ENCODE measurements at regions not wholly inside any gene's neighbourhood (a gene's known extent, or its start where the extent isn't known, plus 50 kb on each side); places are given as distances from the start of the nearest gene placed in this dataset.

DNA sequence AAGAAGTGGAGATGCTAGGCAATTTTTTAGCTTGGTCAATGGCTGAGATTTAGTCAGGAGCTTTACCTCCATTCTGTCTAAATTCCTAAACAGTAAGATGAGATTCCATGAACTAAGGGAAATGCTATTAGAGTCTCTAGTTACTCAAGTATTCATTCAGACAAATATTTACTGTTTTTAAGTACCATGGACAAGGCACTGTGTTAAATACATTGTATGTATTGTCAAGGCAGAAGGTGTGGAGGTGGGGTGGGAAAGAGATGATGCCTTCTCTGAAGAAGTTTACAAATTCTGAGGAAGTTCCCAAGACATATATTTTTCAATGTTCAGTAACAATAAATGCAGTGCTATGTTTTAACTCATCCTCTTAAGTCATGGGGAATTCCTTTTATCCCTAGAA is 459.9 kb upstream of the NMUR2 start:
- intact Hi-C loops (cut with DNase I), result no loop called here
- H3K36me3 ChIP-seq, result no peaks in the 10 kb centered on the region
- no peaks in the 10 kb centered on the region for H3K27me3 ChIP-seq
- no peaks in the 10 kb centered on the region for H3K4me1 ChIP-seq
- TF ChIP-seq, protein P1, sequence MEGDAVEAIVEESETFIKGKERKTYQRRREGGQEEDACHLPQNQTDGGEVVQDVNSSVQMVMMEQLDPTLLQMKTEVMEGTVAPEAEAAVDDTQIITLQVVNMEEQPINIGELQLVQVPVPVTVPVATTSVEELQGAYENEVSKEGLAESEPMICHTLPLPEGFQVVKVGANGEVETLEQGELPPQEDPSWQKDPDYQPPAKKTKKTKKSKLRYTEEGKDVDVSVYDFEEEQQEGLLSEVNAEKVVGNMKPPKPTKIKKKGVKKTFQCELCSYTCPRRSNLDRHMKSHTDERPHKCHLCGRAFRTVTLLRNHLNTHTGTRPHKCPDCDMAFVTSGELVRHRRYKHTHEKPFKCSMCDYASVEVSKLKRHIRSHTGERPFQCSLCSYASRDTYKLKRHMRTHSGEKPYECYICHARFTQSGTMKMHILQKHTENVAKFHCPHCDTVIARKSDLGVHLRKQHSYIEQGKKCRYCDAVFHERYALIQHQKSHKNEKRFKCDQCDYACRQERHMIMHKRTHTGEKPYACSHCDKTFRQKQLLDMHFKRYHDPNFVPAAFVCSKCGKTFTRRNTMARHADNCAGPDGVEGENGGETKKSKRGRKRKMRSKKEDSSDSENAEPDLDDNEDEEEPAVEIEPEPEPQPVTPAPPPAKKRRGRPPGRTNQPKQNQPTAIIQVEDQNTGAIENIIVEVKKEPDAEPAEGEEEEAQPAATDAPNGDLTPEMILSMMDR (IDR thresholded peaks at IDR 0.05), result no peak
- TF ChIP-seq POLR2A (IDR thresholded peaks at IDR 0.05), result no peak
- TF ChIP-seq EP300 (IDR thresholded peaks at IDR 0.05), result no peak
- no peak for TF ChIP-seq POLR2AphosphoS5 (IDR thresholded peaks at IDR 0.05)
- no peak overlapping the region for H3K27ac ChIP-seq
- no peak overlapping the region for H3K4me3 ChIP-seq
- no peaks in the 10 kb centered on the region for H3K9me3 ChIP-seq
- no peak for DNase-seq

DNA sequence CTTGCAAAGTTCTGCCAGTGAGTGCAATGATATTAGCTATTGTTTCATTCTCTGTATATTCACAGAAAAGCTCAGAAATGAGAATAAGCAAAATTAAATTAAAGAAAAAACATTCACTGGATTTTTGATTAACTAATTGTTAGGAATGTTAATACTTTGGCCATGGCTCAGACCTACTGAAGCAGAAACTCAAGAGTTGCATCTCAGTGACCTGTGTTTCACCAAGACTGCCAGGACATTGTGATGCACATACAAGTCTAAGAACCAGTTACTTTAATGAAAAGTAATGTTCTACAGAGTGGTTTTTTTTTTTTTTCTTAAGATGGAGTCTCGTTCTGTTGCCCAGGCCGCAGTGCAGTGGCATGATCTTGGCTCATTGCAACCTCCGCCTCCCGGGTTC is 464.9 kb upstream of the NMUR2 start:
- TF ChIP-seq POLR2AphosphoS5 (IDR thresholded peaks at IDR 0.05), result no peak
- no peak for TF ChIP-seq POLR2A (IDR thresholded peaks at IDR 0.05)
- TF ChIP-seq EP300 (IDR thresholded peaks at IDR 0.05), result no peak
- TF ChIP-seq, protein P1 (IDR thresholded peaks at IDR 0.05), result no peak
- intact Hi-C loops (cut with DNase I), result no loop called here

DNA sequence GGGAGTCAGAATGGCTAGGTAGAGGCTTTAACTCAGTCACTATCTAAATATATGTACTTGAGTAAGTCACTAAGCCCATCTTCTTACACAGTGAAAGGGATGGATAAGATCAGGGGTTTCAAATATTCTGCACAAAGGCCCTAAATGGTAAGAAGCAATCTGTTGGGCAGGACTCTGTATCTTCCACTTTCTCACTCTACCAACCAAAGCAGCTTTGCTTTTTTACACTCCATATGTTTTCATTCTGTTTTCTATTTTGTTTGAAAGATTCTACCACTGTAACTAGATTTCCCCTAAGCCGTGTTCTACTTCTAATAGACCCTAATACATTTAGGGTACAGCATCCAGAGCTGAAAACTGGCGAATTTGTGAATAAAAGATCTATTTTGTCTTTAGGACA is 477.5 kb upstream of the NMUR2 start:
- no peaks in the 10 kb centered on the region for H3K27me3 ChIP-seq
- no peak overlapping the region for H3K4me3 ChIP-seq
- no peaks in the 10 kb centered on the region for H3K36me3 ChIP-seq
- intact Hi-C loops (cut with DNase I), result no loop called here
- no peaks in the 10 kb centered on the region for H3K4me1 ChIP-seq
- TF ChIP-seq, protein P1 (IDR thresholded peaks at IDR 0.05), result no peak
- TF ChIP-seq POLR2A (IDR thresholded peaks at IDR 0.05) (no peak), POLR2AphosphoS5 (IDR thresholded peaks at IDR 0.05) (no peak), EP300 (IDR thresholded peaks at IDR 0.05) (no peak)
- no peak overlapping the region for H3K27ac ChIP-seq
- 57 to 67% methylated on average over 2 of the region's 2 CpGs for WGBS, 2 donors
- no peak for DNase-seq
- H3K9me3 ChIP-seq, result peaks cover 0 to 2% (median 0%) of the 10 kb centered on the region in 4 donors

More for the DNA sequence above, 464.9 kb upstream of the NMUR2 start:
- Histone ChIP-seq H3K9me3 (peaks cover 0 to 3% (median 0%) of the 10 kb centered on the region in 4 donors), H3K4me1 (no peaks in the 10 kb centered on the region), H3K27me3 (no peaks in the 10 kb centered on the region), H3K36me3 (no peaks in the 10 kb centered on the region), H3K4me3 (no peak overlapping the region), H3K27ac (no peak overlapping the region)
- no peak for DNase-seq
- WGBS, 2 donors, result 89 to 93% methylated on average over 4 of the region's 4 CpGs

DNA sequence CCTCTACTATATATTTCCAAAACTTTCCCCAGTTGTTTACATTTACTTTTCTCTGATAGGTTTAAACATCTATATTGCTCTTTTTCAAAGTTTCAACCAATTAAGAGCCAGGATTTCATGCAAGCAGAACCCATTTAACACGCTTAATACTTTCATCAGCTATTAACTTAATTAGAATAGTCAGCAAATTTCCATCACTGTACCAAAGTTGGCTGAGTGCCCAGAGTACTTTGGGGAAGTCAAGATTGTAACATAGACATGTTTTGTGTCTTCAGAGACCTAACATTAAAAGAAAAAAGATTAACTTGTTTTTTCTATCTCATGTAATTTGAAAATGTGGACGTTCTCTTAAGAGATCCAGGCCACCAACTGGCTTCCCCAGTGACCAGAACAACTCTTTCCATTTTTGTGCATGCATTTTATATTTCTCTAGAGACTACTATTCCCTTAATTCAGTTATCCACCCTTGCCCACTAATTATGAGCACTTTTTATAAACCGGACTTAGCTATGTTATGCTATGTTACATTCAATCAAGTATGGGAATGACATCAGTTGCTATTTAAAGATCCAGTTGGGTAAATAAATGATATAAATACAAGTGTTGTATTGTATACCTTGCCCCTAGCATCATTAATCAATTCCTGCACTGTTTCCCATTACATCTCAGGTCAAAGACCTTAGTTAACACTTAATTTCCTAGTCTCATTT is 478.1 kb upstream of the NMUR2 start:
- WGBS, 2 donors, result 75 to 80% methylated on average over 3 of the region's 3 CpGs
- Histone ChIP-seq H3K27ac (no peak overlapping the region), H3K27me3 (no peaks in the 10 kb centered on the region), H3K9me3 (peaks cover 0 to 2% (median 0%) of the 10 kb centered on the region in 4 donors), H3K4me3 (no peak overlapping the region), H3K4me1 (no peaks in the 10 kb centered on the region), H3K36me3 (no peaks in the 10 kb centered on the region)
- DNase-seq, result no peak
- intact Hi-C loops (cut with DNase I), result no loop called here
- TF ChIP-seq POLR2AphosphoS5 (IDR thresholded peaks at IDR 0.05), result no peak
- TF ChIP-seq POLR2A (IDR thresholded peaks at IDR 0.05), result no peak
- TF ChIP-seq, protein P1 (IDR thresholded peaks at IDR 0.05), result no peak
- TF ChIP-seq EP300 (IDR thresholded peaks at IDR 0.05), result no peak

DNA sequence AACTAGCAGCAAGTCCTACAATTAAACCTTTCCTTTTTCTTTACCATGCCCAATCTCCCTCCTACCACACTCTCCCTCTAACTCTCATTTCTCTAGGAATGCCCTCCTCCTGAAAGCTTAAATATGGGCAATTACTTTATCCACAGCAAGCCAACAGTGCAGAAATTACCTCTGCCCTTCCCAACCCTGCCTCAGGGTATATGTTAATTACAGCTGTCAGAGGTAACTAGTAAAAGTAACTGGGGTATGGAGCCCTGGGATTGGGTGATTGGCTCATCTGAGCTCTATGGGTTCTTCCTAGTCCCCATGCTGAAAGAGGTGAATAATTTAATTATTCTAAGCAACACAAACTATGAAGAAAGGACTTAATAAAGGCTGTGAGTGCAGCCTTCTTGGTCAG is 478.9 kb upstream of the NMUR2 start:
- Histone ChIP-seq H3K27me3 (no peaks in the 10 kb centered on the region), H3K4me1 (no peaks in the 10 kb centered on the region), H3K27ac (no peak overlapping the region), H3K9me3 (peaks cover 0 to 2% (median 0%) of the 10 kb centered on the region in 4 donors), H3K4me3 (no peak overlapping the region), H3K36me3 (no peaks in the 10 kb centered on the region)
- intact Hi-C loops (cut with DNase I), result no loop called here
- TF ChIP-seq POLR2A (IDR thresholded peaks at IDR 0.05), result no peak
- no peak for TF ChIP-seq EP300 (IDR thresholded peaks at IDR 0.05)
- TF ChIP-seq, protein P1 (IDR thresholded peaks at IDR 0.05), result no peak
- TF ChIP-seq POLR2AphosphoS5 (IDR thresholded peaks at IDR 0.05), result no peak
- DNase-seq, result no peak

All from sigmoid colon (tissue), 6 donors.